Bone marrow (tissue), 2 donors: ENCODE measurements at regions not wholly inside any gene's neighbourhood (a gene's known extent, or its start where the extent isn't known, plus 50 kb on each side); places are given as distances from the start of the nearest gene placed in this dataset.
A peak's percentile ranks its signal among the peaks of the same experiment; 100 is the strongest.

ENCODE experiments used
- DNase-seq, 2 donors: peaks; one replicate each; lab custom pipeline; 2025; lab: John Stamatoyannopoulos, UW

- DNase-seq: no peak
Observed at GRCh38 chr1:59146056-59146455, 150.8 kb upstream of the FGGY start.

- DNase-seq: peak in 1 of 2 donors; percentile 32
Observed at GRCh38 chr1:59146651-59147358, 150.1 kb upstream of the FGGY start.

DNA sequence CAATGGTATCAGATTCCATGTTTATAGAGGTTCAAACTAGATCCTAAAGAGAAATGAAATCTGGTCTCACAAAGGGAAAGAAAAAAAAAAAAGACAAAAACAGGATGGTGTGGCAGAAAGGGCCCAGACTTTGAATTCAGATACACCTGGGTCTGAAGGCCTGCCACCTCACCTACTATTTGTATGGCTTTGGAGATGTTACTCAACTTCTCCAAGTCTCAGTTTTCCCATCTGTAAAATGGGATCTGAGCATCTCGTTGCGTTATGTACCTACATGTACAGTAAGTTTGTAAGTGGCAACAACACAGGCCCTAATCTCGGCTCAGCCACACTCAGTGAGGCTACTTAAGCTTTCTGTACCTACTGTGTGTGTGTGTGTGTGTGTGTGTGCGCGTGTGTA is 147.5 kb upstream of the FGGY start:
- DNase-seq: no peak

DNA sequence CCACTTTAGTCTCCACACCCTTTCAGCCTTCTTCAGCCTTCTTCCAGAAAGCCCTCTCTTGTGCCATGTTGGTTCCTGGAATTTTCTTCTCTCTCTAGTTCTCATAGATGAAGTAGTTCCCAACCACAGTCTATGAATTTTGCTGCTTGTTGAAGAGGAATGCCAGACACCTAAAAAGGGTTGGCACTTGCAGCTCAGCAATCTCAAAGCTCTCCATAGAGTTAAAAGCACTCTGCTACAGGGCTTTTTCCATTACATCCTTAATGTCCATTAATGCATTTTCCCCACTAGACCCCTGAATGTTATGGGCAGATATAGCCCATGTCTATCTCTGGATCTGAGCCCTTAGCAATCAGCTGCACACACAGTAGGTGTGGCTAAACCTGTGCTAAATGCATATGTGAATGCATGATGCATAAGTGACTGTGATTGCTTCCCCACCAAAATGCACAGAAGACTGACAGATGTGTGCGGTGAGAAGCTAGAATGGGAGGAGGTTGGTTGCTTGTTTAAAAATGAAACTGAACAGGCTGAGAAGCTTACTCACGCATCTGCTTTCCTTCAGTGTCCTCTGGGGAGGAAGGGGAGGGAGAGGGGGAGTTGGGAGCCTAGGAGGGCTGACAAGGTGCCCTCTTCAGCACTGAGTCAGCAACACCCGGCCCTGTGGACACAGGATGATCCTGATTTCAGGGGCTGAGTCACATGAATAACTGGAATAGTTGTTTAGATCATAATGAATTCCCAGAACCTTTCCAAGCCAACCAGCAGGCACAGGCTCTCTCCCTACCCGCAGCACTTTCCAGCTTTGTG is 146.1 kb upstream of the FGGY start:
- DNase-seq: peak in 1 of 2 donors; percentile 91

- DNase-seq: no peak
Observed at GRCh38 chr1:59151387-59151761, 145.5 kb upstream of the FGGY start.

DNA sequence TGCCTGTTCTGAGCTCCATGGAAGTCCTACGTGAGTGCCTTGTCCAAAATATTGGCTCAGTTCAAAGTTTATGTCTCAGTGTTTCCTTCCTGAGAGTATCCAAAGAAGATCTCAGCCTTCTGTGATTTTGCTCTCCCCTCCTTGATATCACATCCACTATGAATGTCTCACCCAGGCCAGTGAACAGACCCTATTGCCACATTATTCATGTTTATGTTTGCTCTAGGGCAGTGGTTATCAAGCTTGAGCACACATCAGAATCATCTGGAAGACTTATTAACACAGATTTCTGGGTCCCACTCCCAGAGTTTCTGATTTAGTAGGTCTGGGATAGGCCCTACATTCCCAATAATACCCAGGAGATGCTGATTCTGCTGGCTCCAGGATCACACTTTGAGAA is 145.0 kb upstream of the FGGY start:
- no peak for DNase-seq

DNA sequence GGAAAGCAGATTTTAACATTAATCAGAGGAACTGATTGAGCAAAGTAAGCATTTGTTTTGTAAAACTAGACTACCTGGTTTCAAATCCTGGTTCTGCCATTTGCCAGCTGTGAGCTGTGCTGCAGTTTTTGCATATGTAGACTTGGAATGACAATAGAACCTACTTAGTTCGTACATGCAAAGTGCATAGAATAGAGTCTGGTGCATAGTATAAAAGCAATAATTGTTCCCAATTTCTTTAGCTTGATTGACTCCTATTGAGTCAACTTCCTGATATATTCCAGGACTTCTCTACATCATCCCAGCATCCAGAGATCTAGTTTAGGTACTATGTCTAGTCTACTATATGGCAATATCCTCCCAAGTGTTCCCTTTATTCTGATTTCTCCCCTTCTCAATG is 144.4 kb upstream of the FGGY start:
- no peak for DNase-seq

GRCh38 chr1:59154401-59154800 is 142.5 kb upstream of the FGGY start:
- no peak for DNase-seq

GRCh38 chr1:59155351-59155750 is 141.5 kb upstream of the FGGY start:
- DNase-seq: no peak

DNA sequence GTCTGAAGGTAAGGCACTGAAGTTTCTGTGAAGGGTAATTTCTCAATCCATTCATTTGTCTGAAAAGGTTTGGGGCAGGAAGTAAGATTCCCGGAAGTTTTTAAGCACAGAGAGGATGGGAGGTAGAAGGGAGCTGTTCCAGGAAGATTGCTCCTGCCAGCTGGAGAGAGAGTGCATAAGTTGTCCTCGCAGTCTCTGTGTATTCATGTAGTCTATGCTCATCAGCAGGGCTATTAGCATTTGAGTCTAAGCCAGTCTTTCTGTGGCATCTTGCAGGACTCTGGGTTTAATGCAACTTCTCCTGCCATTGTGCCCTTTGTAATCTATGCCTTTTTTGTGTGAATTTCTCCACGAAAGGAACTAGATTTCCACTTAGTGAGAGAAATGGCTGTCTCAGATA is 140.8 kb upstream of the FGGY start:
- DNase-seq: no peak

- DNase-seq: no peak
Observed at GRCh38 chr1:59156526-59157199, 140.2 kb upstream of the FGGY start.

DNA sequence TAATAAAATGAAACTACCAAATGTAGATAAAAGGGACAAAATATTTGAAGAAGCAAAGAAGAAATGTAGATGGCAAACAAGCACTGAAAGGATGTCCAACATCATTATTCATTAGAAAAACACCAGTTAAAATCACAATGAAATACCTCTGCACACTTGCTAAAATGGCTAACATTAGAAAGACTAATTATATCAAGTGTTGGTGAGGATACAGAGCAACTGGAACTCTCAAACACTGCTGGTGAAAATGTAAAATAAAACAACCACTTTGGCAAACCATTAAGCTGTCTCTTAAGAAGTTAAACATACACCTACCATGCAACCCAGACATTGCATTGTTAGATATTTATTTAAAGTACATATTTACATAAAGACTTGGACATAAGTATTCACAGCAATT is 138.6 kb upstream of the FGGY start:
- no peak for DNase-seq

GRCh38 chr1:59159557-59160203 is 137.2 kb upstream of the FGGY start:
- no peak for DNase-seq

- no peak for DNase-seq
Observed at GRCh38 chr1:59161136-59161535, 135.8 kb upstream of the FGGY start.

GRCh38 chr1:59162665-59163064 is 134.2 kb upstream of the FGGY start:
- DNase-seq: no peak

DNA sequence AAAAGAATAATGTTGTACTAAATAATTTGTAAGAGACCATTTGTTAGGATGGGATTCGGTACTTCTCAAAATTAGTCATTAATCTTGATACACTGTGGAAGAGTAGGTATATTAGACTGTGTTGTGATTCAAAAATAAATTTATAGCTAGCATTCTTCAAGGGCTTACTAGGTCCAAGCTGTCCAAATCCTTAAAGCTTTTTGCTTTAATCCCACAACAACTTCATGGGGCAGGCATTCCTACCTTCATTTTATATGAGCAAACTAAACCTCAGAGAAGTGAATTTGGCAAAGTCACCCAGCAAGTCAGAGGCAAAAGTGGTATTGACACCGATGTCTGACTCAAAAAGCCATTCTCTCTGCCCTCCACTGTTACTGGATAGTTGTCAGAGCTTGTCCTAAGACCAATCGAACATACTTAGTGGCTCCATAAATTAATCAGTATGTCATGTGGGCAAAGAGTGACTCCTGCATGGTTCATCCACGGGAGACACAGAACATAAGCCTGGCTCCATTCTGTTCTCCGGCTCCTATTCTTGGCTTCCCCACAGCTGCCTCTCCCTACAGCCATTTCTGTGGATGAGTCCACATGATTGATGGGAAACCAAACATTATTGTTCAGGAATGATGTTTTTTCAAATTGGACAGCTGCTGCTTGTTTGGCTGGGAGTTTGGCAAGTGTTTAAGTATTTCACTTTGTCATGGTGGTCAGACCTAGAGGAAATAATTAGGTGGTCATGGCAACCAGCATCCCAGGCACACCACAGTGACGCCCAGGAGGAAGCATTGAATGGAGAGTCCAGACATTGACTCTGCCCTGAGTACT is 133.4 kb upstream of the FGGY start:
- no peak for DNase-seq

DNA sequence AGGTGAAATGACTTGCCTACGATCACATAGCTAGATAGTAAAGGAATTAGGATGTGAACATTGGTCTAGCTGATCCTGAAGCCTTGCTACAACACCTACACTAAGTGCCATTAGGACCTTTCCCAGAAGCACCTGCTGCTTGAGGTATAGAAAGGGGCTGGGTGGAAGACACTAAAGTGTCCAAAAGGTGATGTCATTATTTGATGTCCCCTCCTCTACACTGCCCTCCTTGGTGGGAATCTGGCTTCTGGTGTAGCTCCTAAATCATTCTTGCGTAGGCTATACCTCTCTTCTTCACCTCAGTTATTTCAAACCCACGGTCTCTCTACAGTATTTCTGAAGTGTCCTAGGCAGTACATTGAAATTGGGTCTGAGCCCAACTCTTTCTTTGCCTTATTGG is 132.5 kb upstream of the FGGY start:
- DNase-seq: no peak

GRCh38 chr1:59165353-59165752 is 131.5 kb upstream of the FGGY start:
- DNase-seq: no peak

- no peak for DNase-seq
Observed at GRCh38 chr1:59169703-59170102, 127.2 kb upstream of the FGGY start.

GRCh38 chr1:59170659-59171058 is 126.2 kb upstream of the FGGY start:
- DNase-seq: no peak

DNA sequence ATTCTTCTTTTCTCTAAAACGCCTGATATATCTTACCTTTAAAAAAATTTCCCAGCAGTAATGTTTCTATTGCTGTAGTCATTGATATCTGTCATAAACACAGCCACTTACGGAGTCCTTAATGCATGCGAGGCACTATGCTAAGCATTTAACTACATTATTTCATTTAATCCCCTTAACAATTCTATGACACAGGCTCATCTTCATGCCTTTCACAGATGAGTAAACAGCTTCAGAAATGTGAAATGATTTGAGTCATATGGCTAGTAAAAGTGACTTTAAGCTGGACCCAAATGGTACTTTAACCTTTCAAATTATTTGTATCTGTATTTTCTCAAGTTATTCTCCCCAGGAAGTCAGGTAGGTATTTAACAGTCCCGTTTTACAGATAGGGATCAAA is 125.1 kb upstream of the FGGY start:
- no peak for DNase-seq

GRCh38 chr1:59172693-59173092 is 124.2 kb upstream of the FGGY start:
- no peak for DNase-seq
